GM12878 (cell line): ENCODE measurements at regions not wholly inside any gene's neighbourhood (a gene's known extent, or its start where the extent isn't known, plus 50 kb on each side); places are given as distances from the start of the nearest gene placed in this dataset.

Experiments
- ATAC-seq: fragments of 200-7000 bp; cut with Tn5 transposase; 3 replicates; pipeline ENCODE4 v1.9.1; 2020; ENCODE audit warnings: mild to moderate bottlenecking, moderate library complexity
- BruUV-seq: library from RNA; stranded (reverse); fragments of 400-500 nt; replicated peaks from 2 replicates; lab custom pipeline; 2021; lab: Mats Ljungman, UMichigan
- CTCF ChIA-PET: fragments of 300-600 bp; sonication (Branson Sonifier 250); formaldehyde crosslinking; extraction: SDS; loops from one replicate; lab custom pipeline; 2021; ENCODE audit warnings: inconsistent platforms; lab: Yijun Ruan, JAX
- POLR2A ChIA-PET: fragments of 350-600 bp; formaldehyde crosslinking; extraction: SDS; loops from one replicate; lab custom pipeline; 2021; ENCODE audit warnings: inconsistent platforms; lab: Charles Lee
- RAD21 ChIA-PET: fragments of 300-600 bp; sonication (Branson Sonifier 250); formaldehyde crosslinking; loops from one replicate; lab custom pipeline; 2023; ENCODE audit warnings: antibody characterized with exemption; ENCODE audit not compliant: unreplicated experiment; lab: Charles Lee
- SMC1A ChIA-PET: fragments of 300-600 bp; sonication (Branson Sonifier 250); formaldehyde crosslinking; loops from one replicate; lab custom pipeline; 2023; ENCODE audit not compliant: unreplicated experiment, uncharacterized antibody; lab: Charles Lee
- DNase-seq: peaks from one replicate; pipeline ENCODE4 v3.0.0-alpha.2; 2011; ENCODE audit warnings: low read depth, low spot score
- FAIRE-seq: peaks from 3 replicates; lab custom pipeline; 2011; peaks lifted over from hg19 to GRCh38; lab: Jason Lieb, UNC
- H2AFZ ChIP-seq: 2 replicates; pipeline ENCODE4 v1.6.0; 2011; ENCODE audit warnings: low read depth, low read length, control low read depth; ENCODE audit not compliant: control insufficient read depth
- H3K27ac ChIP-seq: 2 replicates; pipeline ENCODE4 v1.5.1; 2011; ENCODE audit warnings: control low read depth; ENCODE audit not compliant: control insufficient read depth, insufficient read depth
- H3K27me3 ChIP-seq, 2 experiments: replicated peaks in 1 of 2; 2 replicates each; pipeline versions ENCODE4 v1.6.0 to v1.6.1; 2011; ENCODE audit warnings: low read length in 1 of 2; ENCODE audit not compliant: control insufficient read depth in 2 of 2, insufficient read depth in 2 of 2
- H3K36me3 ChIP-seq, 2 experiments: 2 replicates each; pipeline ENCODE4 v1.5.1; 2011; ENCODE audit warnings: low read length in 1 of 2; ENCODE audit not compliant: control insufficient read depth in 2 of 2, insufficient read depth in 2 of 2
- H3K4me1 ChIP-seq: 2 replicates; pipeline ENCODE4 v1.6.1; 2011; ENCODE audit warnings: mild to moderate bottlenecking, low read length, moderate library complexity, mixed read lengths; ENCODE audit not compliant: control insufficient read depth, insufficient read depth
- H3K4me2 ChIP-seq: 2 replicates; pipeline ENCODE4 v1.6.0; 2011; ENCODE audit warnings: control low read depth; ENCODE audit not compliant: control insufficient read depth, insufficient read depth
- H3K4me3 ChIP-seq: fragments of 200-600 bp; sonication (generic); 2 replicates; pipeline ENCODE4 v1.5.1; 2016
- H3K79me2 ChIP-seq: 2 replicates; pipeline ENCODE4 v1.6.0; 2011; ENCODE audit warnings: low read length; ENCODE audit not compliant: control insufficient read depth, insufficient read depth
- H3K9ac ChIP-seq: 2 replicates; pipeline ENCODE4 v1.8.0; 2011; ENCODE audit warnings: low read length, control low read depth, mixed read lengths; ENCODE audit not compliant: control insufficient read depth, insufficient read depth
- H3K9me3 ChIP-seq: replicated peaks from 3 replicates; pipeline ENCODE4 v1.5.1; 2011; ENCODE audit warnings: mild to moderate bottlenecking, low read length; ENCODE audit not compliant: control insufficient read depth, insufficient read depth
- H4K20me1 ChIP-seq: 2 replicates; pipeline ENCODE4 v1.6.0; 2011; ENCODE audit not compliant: control insufficient read depth, insufficient read depth
- PRDM15 ChIP-seq: fragments of 450-650 bp; formaldehyde crosslinking; IDR thresholded peaks from 2 replicates; pipeline ENCODE4 v1.4.0; 2020; ENCODE audit warnings: mild to moderate bottlenecking, moderate library complexity
- SUZ12 ChIP-seq: fragments of 200-600 bp; sonication (generic); IDR thresholded peaks from one replicate; pipeline ENCODE4 v1.6.1; 2018; ENCODE audit warnings: antibody characterized with exemption, mild to moderate bottlenecking; ENCODE audit not compliant: unreplicated experiment
- ZBED1 ChIP-seq: IDR thresholded peaks from 2 replicates; pipeline ENCODE4 v1.6.1; 2016; ENCODE audit warnings: borderline replicate concordance
- ZNF207 ChIP-seq: fragments of 450-650 bp; IDR thresholded peaks from 2 replicates; pipeline ENCODE4 v1.6.1; 2014; ENCODE audit warnings: antibody characterized with exemption, mild to moderate bottlenecking, borderline replicate concordance
- WGBS: methylation state at CpG from one replicate; pipeline ENCODE4 v1.1.6; 2016; ENCODE audit warnings: low lambda C conversion rate; ENCODE audit not compliant: insufficient replicate concordance, insufficient coverage; ENCODE audit errors: missing lambda C conversion rate; 5-methylcytosine and 5-hydroxymethylcytosine counted together
- in situ Hi-C: fragments of 300-500 bp; cut with MboI; formaldehyde crosslinking; loops from 9 replicates; pipeline ENCODE4 v1.14.3; 2018; ENCODE audit warnings: mixed read lengths
- intact Hi-C: fragments of 100-400 bp; cut with micrococcal nuclease; formaldehyde crosslinking; loops from one replicate; pipeline ENCODE4 v1.14.2; 2022; ENCODE audit not compliant: unreplicated experiment

GRCh38 chr4:1579001-1579900 lies 104.9 kb downstream of the FAM53A start (continued):
- no peak for TF ChIP-seq PRDM15 (CRISPR knock-in tag)

GRCh38 chr4:1578251-1578773 lies 105.8 kb downstream of the FAM53A start:
- Histone ChIP-seq H3K79me2 (no peaks in the 10 kb centered on the region), H3K4me2 (no peak overlapping the region), H3K4me3 (no peak overlapping the region), H3K9ac (no peak overlapping the region), H3K36me3 (no peaks in the 10 kb centered on the region), H3K9me3 (no peaks in the 10 kb centered on the region), H2AFZ (no peak overlapping the region), H3K27ac (no peak overlapping the region), H3K27me3 (no peaks in the 10 kb centered on the region; a peak in 1 of 4 replicates), H3K4me1 (no peaks in the 10 kb centered on the region), H4K20me1 (no peaks in the 10 kb centered on the region)
- FAIRE-seq: no peak
- no TSS peak for BruUV-seq
- ChIA-PET POLR2A (no interaction called here), SMC1A (no interaction called here), CTCF (no interaction called here), RAD21 (no interaction called here)
- no peak for ATAC-seq
- WGBS: 75% methylated on average over 27 of the region's 34 CpGs
- in situ Hi-C loops (no loop called here), intact Hi-C loops (no loop called here)
- no peak for DNase-seq
- no peak for TF ChIP-seq SUZ12
- TF ChIP-seq ZBED1: no peak
- TF ChIP-seq ZNF207: no peak
